ENCODE measurements at regions not wholly inside any gene's neighbourhood (a gene's known extent, or its start where the extent isn't known, plus 50 kb on each side); places are given as distances from the start of the nearest gene placed in this dataset.

DNA sequence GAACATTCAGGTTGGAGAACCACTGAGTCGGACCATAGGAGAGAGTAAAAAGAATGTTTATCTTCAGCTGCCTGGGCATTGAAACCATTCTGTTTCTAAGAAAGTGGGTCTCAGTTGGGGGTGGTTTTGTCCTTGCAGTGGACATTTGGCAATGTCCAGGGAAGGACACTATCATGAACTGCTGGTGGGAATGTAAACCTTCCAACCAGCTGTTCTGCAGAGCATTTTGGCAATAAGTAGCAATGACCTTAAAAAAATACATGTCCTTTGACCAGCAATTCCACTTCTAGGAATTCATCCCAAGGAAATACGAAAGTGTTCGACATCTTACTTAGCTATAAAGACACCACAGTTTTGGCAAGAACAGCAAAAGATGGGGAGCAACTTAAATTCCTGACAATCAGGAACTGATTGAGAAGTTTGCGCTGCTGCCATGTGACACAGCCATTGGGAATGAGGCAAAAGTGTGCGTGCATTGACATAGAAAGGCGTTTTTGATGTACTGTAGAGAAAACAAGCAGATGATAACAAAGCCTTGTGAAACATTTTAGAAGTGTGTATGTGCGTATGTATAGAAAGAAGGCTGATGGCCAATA is 82.9 kb upstream of the MAP1LC3B2 start:
- ATAC-seq (ENCODE audit: low FRiP score) (no peak), DNase-seq (ENCODE audit: low spot score) (no peak)
- TF ChIP-seq, protein P1, sequence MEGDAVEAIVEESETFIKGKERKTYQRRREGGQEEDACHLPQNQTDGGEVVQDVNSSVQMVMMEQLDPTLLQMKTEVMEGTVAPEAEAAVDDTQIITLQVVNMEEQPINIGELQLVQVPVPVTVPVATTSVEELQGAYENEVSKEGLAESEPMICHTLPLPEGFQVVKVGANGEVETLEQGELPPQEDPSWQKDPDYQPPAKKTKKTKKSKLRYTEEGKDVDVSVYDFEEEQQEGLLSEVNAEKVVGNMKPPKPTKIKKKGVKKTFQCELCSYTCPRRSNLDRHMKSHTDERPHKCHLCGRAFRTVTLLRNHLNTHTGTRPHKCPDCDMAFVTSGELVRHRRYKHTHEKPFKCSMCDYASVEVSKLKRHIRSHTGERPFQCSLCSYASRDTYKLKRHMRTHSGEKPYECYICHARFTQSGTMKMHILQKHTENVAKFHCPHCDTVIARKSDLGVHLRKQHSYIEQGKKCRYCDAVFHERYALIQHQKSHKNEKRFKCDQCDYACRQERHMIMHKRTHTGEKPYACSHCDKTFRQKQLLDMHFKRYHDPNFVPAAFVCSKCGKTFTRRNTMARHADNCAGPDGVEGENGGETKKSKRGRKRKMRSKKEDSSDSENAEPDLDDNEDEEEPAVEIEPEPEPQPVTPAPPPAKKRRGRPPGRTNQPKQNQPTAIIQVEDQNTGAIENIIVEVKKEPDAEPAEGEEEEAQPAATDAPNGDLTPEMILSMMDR (IDR thresholded peaks at IDR 0.05): no peak

DNA sequence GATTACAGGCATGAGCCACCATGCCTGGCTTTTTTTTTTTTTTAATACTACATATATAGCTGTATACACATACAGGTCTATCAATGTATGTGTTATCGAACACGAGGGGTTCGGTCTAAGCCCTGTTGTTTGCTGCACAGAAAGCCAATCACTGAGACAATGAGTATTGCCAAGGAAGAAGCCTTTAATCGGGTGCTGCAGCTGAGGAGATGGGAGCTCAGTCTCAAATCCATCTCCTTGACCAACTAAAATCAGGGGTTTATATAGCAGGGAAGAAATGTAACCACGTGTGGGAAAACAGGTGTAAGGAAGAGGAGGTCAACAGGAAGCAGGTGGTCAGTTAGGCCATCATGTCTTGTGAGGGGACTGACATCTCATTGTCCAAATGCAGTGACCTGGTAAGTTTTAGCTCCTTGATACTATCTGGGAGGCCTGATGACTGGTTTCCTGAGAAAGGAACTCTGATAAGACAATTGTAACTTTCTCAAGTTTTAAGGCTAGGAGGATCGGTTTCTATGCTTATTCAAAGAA is 80.9 kb upstream of the MAP1LC3B2 start:
- TF ChIP-seq, protein P1 (IDR thresholded peaks at IDR 0.05): no peak
- no peak for ATAC-seq (ENCODE audit: low FRiP score)
- DNase-seq (ENCODE audit: low spot score): no peak

- ATAC-seq (ENCODE audit: low FRiP score) (no peak), DNase-seq (ENCODE audit: low spot score) (no peak)
- TF ChIP-seq, protein P1 (IDR thresholded peaks at IDR 0.05): no peak
Measured at GRCh38 chr12:116480210-116480810, 78.9 kb upstream of the MAP1LC3B2 start.

GRCh38 chr12:116481726-116482125 is 77.5 kb upstream of the MAP1LC3B2 start:
- TF ChIP-seq, protein P1 (IDR thresholded peaks at IDR 0.05): no peak
- DNase-seq (ENCODE audit: low spot score): no peak
- ATAC-seq (ENCODE audit: low FRiP score): no peak

DNA sequence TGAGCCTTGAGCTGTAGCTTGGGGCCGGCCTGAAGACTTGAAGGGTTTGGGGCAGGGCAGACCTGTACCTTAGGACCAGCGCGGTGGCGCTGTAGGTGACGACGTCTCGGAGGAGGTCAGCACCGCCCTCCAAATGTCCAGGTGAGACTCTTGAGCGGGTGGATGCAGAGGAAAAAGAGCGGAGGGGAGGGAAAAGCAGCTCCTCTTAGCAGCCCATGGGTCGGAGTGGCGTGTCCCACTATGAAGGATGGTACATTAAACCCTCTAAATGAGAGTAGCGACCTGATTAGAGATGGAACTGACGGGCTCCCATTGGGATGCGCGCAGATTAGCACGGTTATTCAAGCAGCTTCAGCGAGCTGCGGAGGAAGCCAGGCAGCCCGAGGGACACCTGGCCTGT is 77.0 kb upstream of the MAP1LC3B2 start:
- DNase-seq (ENCODE audit: low spot score) (no peak), ATAC-seq (ENCODE audit: low FRiP score) (no peak)
- TF ChIP-seq, protein P1 (IDR thresholded peaks at IDR 0.05): no peak

- TF ChIP-seq, protein P1 (IDR thresholded peaks at IDR 0.05): no peak
- ATAC-seq (ENCODE audit: low FRiP score) (no peak), DNase-seq (ENCODE audit: low spot score) (no peak)
Measured at GRCh38 chr12:116482859-116483258, 76.3 kb upstream of the MAP1LC3B2 start.

Data from omental fat pad (tissue), 3 donors.